ENCODE measurements at regions not wholly inside any gene's neighbourhood (a gene's known extent, or its start where the extent isn't known, plus 50 kb on each side); places are given as distances from the start of the nearest gene placed in this dataset.

- H3K9ac ChIP-seq (replicated peaks; ENCODE audit: extremely low read depth, insufficient read depth, low read length): no peak overlapping the region
- BruUV-seq (replicated peaks): no TSS peak
- no peaks in the 10 kb centered on the region for H3K79me2 ChIP-seq (ENCODE audit: control insufficient read depth, insufficient read depth, low read length)
- H3K4me2 ChIP-seq (ENCODE audit: insufficient read depth, low read length): no peak overlapping the region
- peaks cover 3 to 7% of the 10 kb centered on the region in 2 experiments for H3K27me3 ChIP-seq (ENCODE audit: control insufficient read depth in 2 of 2, insufficient read depth in 2 of 2, low read length in 2 of 2)
- DNase-seq (ENCODE audit: low read depth, low spot score): no peak
- ChIA-PET POLR2A (no interaction called here), CTCF (interaction anchor here (1.2 kb wide), 1 partner anchor 30 kb away, joined by 3 read pairs; no protein-coding TSS in a partner anchor)
- no peak overlapping the region for H3K4me3 ChIP-seq (replicated peaks in 1 of 3; ENCODE audit: insufficient read depth in 1 of 3, low read depth in 1 of 3, low read length in 3 of 3)
- H3K36me3 ChIP-seq (ENCODE audit: control insufficient read depth in 2 of 2, extremely low read depth in 1 of 2, insufficient read depth in 2 of 2, low read length in 2 of 2): no peaks in the 10 kb centered on the region
- H3K4me1 ChIP-seq (ENCODE audit: control insufficient read depth, extremely low read depth, insufficient read depth, low read length): no peaks in the 10 kb centered on the region
- no peak overlapping the region for H3K27ac ChIP-seq (ENCODE audit: insufficient read depth, low read depth, low read length)
- no peak for FAIRE-seq
- intact Hi-C loops (cut with micrococcal nuclease) (no loop called here), dilution Hi-C loops (cut with MboI; ENCODE audit: extremely low pct_ligation_motif_present, low sequenced_read_pairs) (no loop called here)
- no peak for TF ChIP-seq MAX (IDR thresholded peaks at IDR 0.05; ENCODE audit: insufficient read depth, insufficient read length)
- no peak for TF ChIP-seq POLR2AphosphoS5 (IDR thresholded peaks at IDR 0.05; ENCODE audit: insufficient read depth, low read depth, low read length)
- TF ChIP-seq CTCF (IDR thresholded peaks at IDR 0.05; ENCODE audit: extremely low read depth in 1 of 2, insufficient read depth in 1 of 2, low read depth in 1 of 2, low read length in 2 of 2): no peak
- no peak for TF ChIP-seq POLR2A (IDR thresholded peaks at IDR 0.05; ENCODE audit: low read depth, low read length)
- TF ChIP-seq JUN (IDR thresholded peaks at IDR 0.05; ENCODE audit: borderline replicate concordance, insufficient read depth, insufficient read length, low read depth): no peak
- no peak for TF ChIP-seq GATA2 (IDR thresholded peaks at IDR 0.05; ENCODE audit: insufficient read depth, insufficient read length, low read depth, low read length)
- TF ChIP-seq FOS (IDR thresholded peaks at IDR 0.05; ENCODE audit: borderline replicate concordance, insufficient read depth, low read length): no peak
- TF ChIP-seq EZH2 (IDR thresholded peaks at IDR 0.05; ENCODE audit: borderline replicate concordance, low read depth, low read length, severe bottlenecking): no peak
- TF ChIP-seq MYC (IDR thresholded peaks at IDR 0.05; ENCODE audit: low read depth, low read length): no peak
- H4K20me1 ChIP-seq (replicated peaks; ENCODE audit: control insufficient read depth, extremely low read depth, insufficient read depth, low read length): no peaks in the 10 kb centered on the region
- no peak overlapping the region for H2AFZ ChIP-seq (ENCODE audit: low read depth, low read length)
- no peaks in the 10 kb centered on the region for H3K9me1 ChIP-seq (replicated peaks; ENCODE audit: control insufficient read depth, extremely low read depth, insufficient read depth, low read length)
- H3K9me3 ChIP-seq (replicated peaks; ENCODE audit: control insufficient read depth, insufficient read depth, low read length): no peaks in the 10 kb centered on the region
These were observed 240.4 kb upstream of the POU3F1 start for GRCh38 chr1:38287036-38287435.
